Trophoblast cell (in vitro differentiated cells and primary cell): ENCODE measurements at regions not wholly inside any gene's neighbourhood (a gene's known extent, or its start where the extent isn't known, plus 50 kb on each side); places are given as distances from the start of the nearest gene placed in this dataset.

Experiments used
- DNase-seq, 2 donors: peaks; one replicate each; pipeline ENCODE4 v3.0.0-alpha.2; 2016
- H2AFZ ChIP-seq: 2 replicates; pipeline ENCODE4 v1.6.1; 2013; ENCODE audit warnings: low read length, moderate library complexity, mild to moderate bottlenecking; ENCODE audit not compliant: insufficient read depth, poor library complexity
- H2AK5ac ChIP-seq: 2 replicates; pipeline ENCODE4 v1.6.1; 2013; ENCODE audit warnings: mild to moderate bottlenecking, low read length
- H2BK120ac ChIP-seq: 2 replicates; pipeline ENCODE4 v1.6.1; 2013; ENCODE audit warnings: low read length, mild to moderate bottlenecking, moderate library complexity; ENCODE audit not compliant: insufficient read depth, poor library complexity
- H2BK12ac ChIP-seq: 2 replicates; pipeline ENCODE4 v1.6.1; 2013; ENCODE audit warnings: mild to moderate bottlenecking, low read length, moderate library complexity
- H2BK5ac ChIP-seq: 2 replicates; pipeline ENCODE4 v1.6.1; 2013; ENCODE audit warnings: low read length, low read depth, moderate library complexity, mild to moderate bottlenecking; ENCODE audit not compliant: poor library complexity
- H3K14ac ChIP-seq: 2 replicates; pipeline ENCODE4 v1.6.1; 2013; ENCODE audit warnings: mild to moderate bottlenecking, low read length
- H3K18ac ChIP-seq: 2 replicates; pipeline ENCODE4 v1.6.1; 2013; ENCODE audit warnings: mild to moderate bottlenecking, low read length
- H3K23ac ChIP-seq: 2 replicates; pipeline ENCODE4 v1.6.1; 2013; ENCODE audit warnings: low read length
- H3K27ac ChIP-seq: 2 replicates; pipeline ENCODE4 v1.5.1; 2013; ENCODE audit warnings: low read depth, mild to moderate bottlenecking, inconsistent platforms, low read length, moderate library complexity
- H3K27me3 ChIP-seq: 2 replicates; pipeline ENCODE4 v1.6.1; 2013; ENCODE audit warnings: inconsistent platforms, mild to moderate bottlenecking, low read length, moderate library complexity; ENCODE audit not compliant: insufficient read depth
- H3K36me3 ChIP-seq, 2 experiments: 1 replicate in 1 of 2; 2 replicates in 1 of 2; pipeline ENCODE4 v1.6.1; 2013; ENCODE audit warnings: low read length in 2 of 2, mild to moderate bottlenecking in 2 of 2, moderate library complexity in 1 of 2; ENCODE audit not compliant: insufficient read depth in 2 of 2, control insufficient read depth in 1 of 2
- H3K4ac ChIP-seq: 2 replicates; pipeline ENCODE4 v1.6.1; 2013; ENCODE audit warnings: low read depth, mild to moderate bottlenecking, low read length, moderate library complexity
- H3K4me1 ChIP-seq, 2 experiments: 1 replicate in 1 of 2; 2 replicates in 1 of 2; pipeline ENCODE4 v1.6.1; 2013; ENCODE audit warnings: low read length in 2 of 2, mild to moderate bottlenecking in 2 of 2, moderate library complexity in 1 of 2; ENCODE audit not compliant: insufficient read depth in 2 of 2, control insufficient read depth in 1 of 2
- H3K4me2 ChIP-seq: 2 replicates; pipeline ENCODE4 v1.6.1; 2013; ENCODE audit warnings: inconsistent platforms, mild to moderate bottlenecking, low read length, moderate library complexity
- H3K4me3 ChIP-seq: 2 replicates; pipeline ENCODE4 v1.5.1; 2013; ENCODE audit warnings: mild to moderate bottlenecking, low read depth, low read length, inconsistent platforms
- H3K79me1 ChIP-seq: one replicate; pipeline ENCODE4 v1.6.1; 2013; ENCODE audit warnings: low read length
- H3K79me2 ChIP-seq: 2 replicates; pipeline ENCODE4 v1.6.1; 2013; ENCODE audit warnings: low read length, mild to moderate bottlenecking; ENCODE audit not compliant: control insufficient read depth, insufficient read depth, poor library complexity
- H3K9ac ChIP-seq: 2 replicates; pipeline ENCODE4 v1.6.1; 2013; ENCODE audit warnings: mild to moderate bottlenecking, low read length
- H3K9me3 ChIP-seq: 2 replicates; pipeline ENCODE4 v1.6.1; 2013; ENCODE audit warnings: low read depth, mild to moderate bottlenecking, control low read depth, inconsistent platforms, low read length; ENCODE audit not compliant: insufficient read depth
- H4K12ac ChIP-seq: 2 replicates; pipeline ENCODE4 v1.6.1; 2013; ENCODE audit warnings: low read depth, mild to moderate bottlenecking, low read length, moderate library complexity
- H4K8ac ChIP-seq: 2 replicates; pipeline ENCODE4 v1.6.1; 2013; ENCODE audit warnings: low read depth, mild to moderate bottlenecking, low read length, moderate library complexity
- H4K91ac ChIP-seq: one replicate; pipeline ENCODE4 v1.6.1; 2013; ENCODE audit warnings: low read depth, mild to moderate bottlenecking, low read length, moderate library complexity
- WGBS: extraction: QIAGEN DNeasy Blood & Tissue Kit; methylation state at CpG from one replicate; pipeline ENCODE4 v1.1.7; 2013; ENCODE audit warnings: missing lambda C conversion rate; ENCODE audit not compliant: insufficient read length, insufficient coverage; ENCODE audit errors: extremely low coverage; 5-methylcytosine and 5-hydroxymethylcytosine counted together

- Histone ChIP-seq H3K4me3 (no peak overlapping the region), H3K23ac (no peak overlapping the region), H2BK5ac (no peak overlapping the region), H3K14ac (no peak overlapping the region), H3K18ac (no peak overlapping the region), H4K8ac (no peak overlapping the region), H2AK5ac (no peak overlapping the region), H2BK120ac (no peak overlapping the region), H3K4me1 (no peaks in the 10 kb centered on the region), H4K91ac (no peak overlapping the region), H3K27me3 (no peaks in the 10 kb centered on the region), H3K4ac (no peak overlapping the region), H3K36me3 (no peaks in the 10 kb centered on the region), H2BK12ac (no peak overlapping the region), H2AFZ (no peak overlapping the region), H4K12ac (no peak overlapping the region), H3K9ac (no peak overlapping the region), H3K27ac (no peak overlapping the region), H3K4me2 (no peak overlapping the region), H3K9me3 (no peaks in the 10 kb centered on the region), H3K79me2 (no peaks in the 10 kb centered on the region), H3K79me1 (no peaks in the 10 kb centered on the region)
- WGBS = no CpG with 5 or more reads among the region's 4 CpGs
- no peak for DNase-seq
Observed at GRCh38 chrX:38881727-38882126, 80.5 kb downstream of the MID1IP1 start.

- Histone ChIP-seq H3K79me1 (no peaks in the 10 kb centered on the region), H3K27ac (no peak overlapping the region), H3K9ac (no peak overlapping the region), H3K4me1 (no peaks in the 10 kb centered on the region), H4K91ac (no peak overlapping the region), H3K14ac (no peak overlapping the region), H2BK120ac (no peak overlapping the region), H2AFZ (no peak overlapping the region), H4K8ac (no peak overlapping the region), H3K9me3 (no peaks in the 10 kb centered on the region), H3K4me3 (no peak overlapping the region), H3K4me2 (no peak overlapping the region), H4K12ac (no peak overlapping the region), H3K36me3 (no peaks in the 10 kb centered on the region), H3K27me3 (no peaks in the 10 kb centered on the region), H2AK5ac (no peak overlapping the region), H2BK5ac (no peak overlapping the region), H2BK12ac (no peak overlapping the region), H3K23ac (no peak overlapping the region), H3K79me2 (no peaks in the 10 kb centered on the region), H3K4ac (no peak overlapping the region), H3K18ac (no peak overlapping the region)
- WGBS = no CpG with 5 or more reads among the region's 4 CpGs
- DNase-seq = no peak
Observed at GRCh38 chrX:38882894-38883626, 81.8 kb downstream of the MID1IP1 start.

- no peak overlapping the region for H3K4me3 ChIP-seq
- H2AFZ ChIP-seq = no peak overlapping the region
- no peaks in the 10 kb centered on the region for H3K79me2 ChIP-seq
- WGBS = no CpG with 5 or more reads among the region's 1 CpG
- H2BK5ac ChIP-seq = no peak overlapping the region
- H4K8ac ChIP-seq = no peak overlapping the region
- H3K9ac ChIP-seq = no peak overlapping the region
- no peaks in the 10 kb centered on the region for H3K4me1 ChIP-seq
- H2BK120ac ChIP-seq = no peak overlapping the region
- H4K12ac ChIP-seq = no peak overlapping the region
- DNase-seq = no peak
- no peaks in the 10 kb centered on the region for H3K79me1 ChIP-seq
- H2BK12ac ChIP-seq = no peak overlapping the region
- no peak overlapping the region for H3K4ac ChIP-seq
- no peak overlapping the region for H2AK5ac ChIP-seq
- no peak overlapping the region for H3K27ac ChIP-seq
- H3K23ac ChIP-seq = no peak overlapping the region
- H4K91ac ChIP-seq = no peak overlapping the region
- H3K4me2 ChIP-seq = no peak overlapping the region
- no peaks in the 10 kb centered on the region for H3K27me3 ChIP-seq
- H3K9me3 ChIP-seq = no peaks in the 10 kb centered on the region
- H3K18ac ChIP-seq = no peak overlapping the region
- no peak overlapping the region for H3K14ac ChIP-seq
- H3K36me3 ChIP-seq = no peaks in the 10 kb centered on the region
Observed at GRCh38 chrX:38886112-38886511, 84.9 kb downstream of the MID1IP1 start.

- no CpG with 5 or more reads among the region's 2 CpGs for WGBS
- no peaks in the 10 kb centered on the region for H3K9me3 ChIP-seq
Observed at GRCh38 chrX:38887222-38887621, 86.0 kb downstream of the MID1IP1 start.

More at GRCh38 chrX:38887222-38887621, 86.0 kb downstream of the MID1IP1 start:
- H2AK5ac ChIP-seq = no peak overlapping the region
- no peak overlapping the region for H3K14ac ChIP-seq
- H4K12ac ChIP-seq = no peak overlapping the region
- H3K23ac ChIP-seq = no peak overlapping the region
- H3K79me2 ChIP-seq = no peaks in the 10 kb centered on the region
- H3K27ac ChIP-seq = no peak overlapping the region
- no peak overlapping the region for H3K9ac ChIP-seq
- no peak overlapping the region for H2BK120ac ChIP-seq
- peaks cover 0 to 4% of the 10 kb centered on the region in 2 experiments for H3K4me1 ChIP-seq
- no peaks in the 10 kb centered on the region for H3K36me3 ChIP-seq
- peak in 1 of 2 donors; percentile 53 for DNase-seq
- H3K4ac ChIP-seq = no peak overlapping the region
- no peaks in the 10 kb centered on the region for H3K79me1 ChIP-seq
- no peak overlapping the region for H4K8ac ChIP-seq
- no peak overlapping the region for H4K91ac ChIP-seq
- no peak overlapping the region for H3K18ac ChIP-seq
- H3K4me3 ChIP-seq = no peak overlapping the region
- H3K27me3 ChIP-seq = no peaks in the 10 kb centered on the region
- no peak overlapping the region for H2AFZ ChIP-seq
- H2BK12ac ChIP-seq = no peak overlapping the region
- no peak overlapping the region for H2BK5ac ChIP-seq
- no peak overlapping the region for H3K4me2 ChIP-seq
